GM13976 (cell line): ENCODE measurements at regions not wholly inside any gene's neighbourhood (a gene's known extent, or its start where the extent isn't known, plus 50 kb on each side); places are given as distances from the start of the nearest gene placed in this dataset.

Experiments used
- DNase-seq: peaks from one replicate; pipeline ENCODE4 v3.0.0; 2012; ENCODE audit warnings: low spot score
- CTCF ChIP-seq: IDR thresholded peaks from 2 replicates; pipeline ENCODE4 v1.5.1; 2012; ENCODE audit warnings: borderline replicate concordance, mild to moderate bottlenecking; ENCODE audit not compliant: insufficient read depth; ENCODE audit errors: extremely low read depth, missing control alignments, control extremely low read depth
- in situ Hi-C: fragments of 300-500 bp; cut with MboI; formaldehyde crosslinking; loops from one replicate; pipeline ENCODE4 v1.12.0; 2022; ENCODE audit warnings: low sequenced_read_pairs, mixed read lengths, inconsistent platforms; ENCODE audit not compliant: unreplicated experiment

GRCh38 chr4:111722213-111722720 is 423.0 kb upstream of the FAM241A start:
- no peak for DNase-seq
- no peak for TF ChIP-seq CTCF
- in situ Hi-C loops: no loop called here

- in situ Hi-C loops: no loop called here
- no peak for TF ChIP-seq CTCF
- no peak for DNase-seq
These were observed 408.7 kb upstream of the FAM241A start for GRCh38 chr4:111736516-111736915.

GRCh38 chr4:111744847-111745246 is 400.4 kb upstream of the FAM241A start:
- in situ Hi-C loops: no loop called here
- no peak for TF ChIP-seq CTCF
- DNase-seq: no peak

- no peak for TF ChIP-seq CTCF
- in situ Hi-C loops: no loop called here
- DNase-seq: no peak
These were observed 397.1 kb upstream of the FAM241A start for GRCh38 chr4:111748157-111748556.

- no peak for DNase-seq
- no peak for TF ChIP-seq CTCF
- in situ Hi-C loops: no loop called here
These were observed 391.3 kb upstream of the FAM241A start for GRCh38 chr4:111754003-111754402.

GRCh38 chr4:111755571-111755970 is 389.7 kb upstream of the FAM241A start:
- no peak for DNase-seq
- in situ Hi-C loops: no loop called here
- TF ChIP-seq CTCF: no peak

GRCh38 chr4:111761531-111761930 is 383.7 kb upstream of the FAM241A start:
- no peak for TF ChIP-seq CTCF
- in situ Hi-C loops: no loop called here
- no peak for DNase-seq
